HUES48 (cell line): ENCODE measurements at regions not wholly inside any gene's neighbourhood (a gene's known extent, or its start where the extent isn't known, plus 50 kb on each side); places are given as distances from the start of the nearest gene placed in this dataset.

Experiments
- H3K27ac ChIP-seq: one replicate; pipeline ENCODE4 v1.7.0; 2013; ENCODE audit warnings: low read depth, low read length, inconsistent platforms
- H3K27me3 ChIP-seq: 2 replicates; pipeline ENCODE4 v1.6.1; 2013; ENCODE audit warnings: mild to moderate bottlenecking, low read length; ENCODE audit not compliant: control insufficient read depth, insufficient read depth
- H3K36me3 ChIP-seq: 2 replicates; pipeline ENCODE4 v1.6.1; 2013; ENCODE audit warnings: low read length; ENCODE audit not compliant: control insufficient read depth, insufficient read depth
- H3K4me1 ChIP-seq: 2 replicates; pipeline ENCODE4 v1.6.1; 2013; ENCODE audit warnings: mild to moderate bottlenecking, low read length; ENCODE audit not compliant: control insufficient read depth, insufficient read depth
- H3K4me3 ChIP-seq: 2 replicates; pipeline ENCODE4 v1.5.1; 2013; ENCODE audit warnings: mild to moderate bottlenecking, low read depth, low read length
- H3K9ac ChIP-seq: 2 replicates; pipeline ENCODE4 v1.6.1; 2013; ENCODE audit warnings: mild to moderate bottlenecking, low read depth, low read length, moderate library complexity
- H3K9me3 ChIP-seq: 2 replicates; pipeline ENCODE4 v1.6.1; 2013; ENCODE audit warnings: low read length; ENCODE audit not compliant: control insufficient read depth, insufficient read depth

GRCh38 chr16:49128740-49129139, 152.9 kb downstream of the CBLN1 start:
- Histone ChIP-seq H3K27me3 (no peaks in the 10 kb centered on the region), H3K4me3 (no peak overlapping the region), H3K9me3 (no peaks in the 10 kb centered on the region), H3K9ac (no peak overlapping the region), H3K27ac (no peak overlapping the region), H3K4me1 (no peaks in the 10 kb centered on the region), H3K36me3 (no peaks in the 10 kb centered on the region)

DNA sequence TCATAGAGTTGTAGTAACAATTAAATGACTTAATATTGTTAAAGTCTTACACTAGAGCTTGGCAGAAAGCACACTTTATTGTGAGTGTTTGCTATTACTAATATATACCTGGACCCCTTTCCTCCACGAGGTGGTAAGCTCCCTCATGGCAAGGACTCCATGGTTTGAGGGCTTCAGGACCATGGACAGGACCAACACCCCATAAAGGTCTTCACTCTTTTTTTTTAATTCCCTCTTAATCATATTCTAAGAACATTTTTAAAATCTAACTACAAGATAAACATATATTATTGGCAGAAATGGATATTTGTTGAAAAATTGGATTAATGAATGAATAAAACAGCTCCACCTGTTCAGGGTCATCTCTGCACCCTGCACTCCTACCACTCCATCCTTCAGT, 154.5 kb downstream of the CBLN1 start:
- H3K9me3 ChIP-seq: no peaks in the 10 kb centered on the region
- no peak overlapping the region for H3K4me3 ChIP-seq
- no peaks in the 10 kb centered on the region for H3K4me1 ChIP-seq
- H3K27me3 ChIP-seq: no peaks in the 10 kb centered on the region
- H3K36me3 ChIP-seq: no peaks in the 10 kb centered on the region
- H3K9ac ChIP-seq: no peak overlapping the region
- H3K27ac ChIP-seq: no peak overlapping the region

DNA sequence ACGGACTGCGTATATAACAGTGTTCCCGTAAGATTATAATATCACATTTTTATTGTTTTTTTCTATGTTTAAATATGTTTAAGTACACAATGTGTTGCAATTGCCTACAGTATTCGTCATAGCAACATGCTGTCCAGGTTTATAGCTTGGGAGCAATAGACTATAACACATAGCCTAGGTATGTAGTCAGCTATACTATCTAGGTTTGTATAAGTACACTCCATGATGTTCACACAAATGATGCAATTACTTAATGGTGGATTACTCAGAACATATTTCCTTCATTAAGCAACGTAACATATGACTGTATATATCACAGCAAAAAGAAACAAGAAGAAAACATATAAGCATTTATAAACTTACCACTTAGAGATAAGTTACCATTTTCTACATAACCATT, 160.0 kb downstream of the CBLN1 start:
- Histone ChIP-seq H3K4me3 (no peak overlapping the region), H3K27ac (no peak overlapping the region), H3K4me1 (no peaks in the 10 kb centered on the region), H3K36me3 (no peaks in the 10 kb centered on the region), H3K27me3 (no peaks in the 10 kb centered on the region), H3K9ac (no peak overlapping the region), H3K9me3 (no peaks in the 10 kb centered on the region)

DNA sequence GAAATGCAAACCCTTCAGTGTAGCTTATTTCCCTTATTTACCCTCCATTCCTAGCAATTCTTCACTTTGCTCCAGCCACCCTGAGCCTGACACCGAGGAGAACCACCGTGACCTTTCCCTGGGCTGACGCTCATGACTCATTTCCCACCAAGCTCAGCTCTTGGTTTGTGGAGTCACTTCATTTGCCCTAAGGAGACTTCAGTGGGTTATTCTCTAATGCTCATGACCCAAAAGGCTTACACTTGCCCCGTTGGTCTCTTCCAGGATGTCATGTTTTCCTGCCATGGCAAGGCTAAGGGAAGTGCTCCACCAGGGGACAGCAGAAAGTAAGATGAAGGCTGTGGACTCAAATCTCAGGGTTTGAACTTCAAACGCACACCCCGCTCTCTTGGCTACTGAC, 161.0 kb downstream of the CBLN1 start:
- Histone ChIP-seq H3K4me1 (no peaks in the 10 kb centered on the region), H3K9ac (no peak overlapping the region), H3K4me3 (no peak overlapping the region), H3K36me3 (no peaks in the 10 kb centered on the region), H3K9me3 (no peaks in the 10 kb centered on the region), H3K27me3 (no peaks in the 10 kb centered on the region), H3K27ac (no peak overlapping the region)

DNA sequence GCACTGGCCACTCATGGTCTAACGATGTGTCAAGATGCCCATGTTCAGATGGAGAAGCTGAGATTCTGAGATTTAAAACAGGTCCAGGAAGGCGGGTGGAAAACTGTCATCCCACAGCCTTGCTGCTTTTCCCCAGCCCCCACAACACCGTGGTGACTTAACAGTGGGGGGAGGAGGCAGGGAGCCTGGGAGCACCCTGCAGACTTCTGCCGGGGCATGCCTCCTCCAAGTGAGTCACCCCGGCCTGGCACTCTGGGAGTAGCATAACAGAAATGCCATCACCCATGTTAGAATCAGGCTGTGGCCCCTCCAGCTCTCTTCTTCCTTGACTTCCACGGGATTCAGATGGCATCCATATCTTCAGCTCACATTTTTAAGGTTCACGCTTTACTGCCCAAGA, 164.8 kb downstream of the CBLN1 start:
- H3K9me3 ChIP-seq: no peaks in the 10 kb centered on the region
- H3K9ac ChIP-seq: no peak overlapping the region
- H3K4me1 ChIP-seq: 0 out of 2 replicates have a peak, but pooled peaks cover 4% of the 10 kb centered on the region
- H3K27ac ChIP-seq: no peak overlapping the region
- no peaks in the 10 kb centered on the region for H3K27me3 ChIP-seq
- no peaks in the 10 kb centered on the region for H3K36me3 ChIP-seq
- no peak overlapping the region for H3K4me3 ChIP-seq

GRCh38 chr16:49115956-49116355, 165.7 kb downstream of the CBLN1 start:
- Histone ChIP-seq H3K36me3 (no peaks in the 10 kb centered on the region), H3K4me1 (0 out of 2 replicates have a peak, but pooled peaks cover 4% of the 10 kb centered on the region), H3K9me3 (no peaks in the 10 kb centered on the region), H3K27me3 (no peaks in the 10 kb centered on the region), H3K4me3 (no peak overlapping the region), H3K9ac (no peak overlapping the region), H3K27ac (no peak overlapping the region)

GRCh38 chr16:49112754-49113153, 168.9 kb downstream of the CBLN1 start:
- Histone ChIP-seq H3K4me1 (0 out of 2 replicates have a peak, but pooled peaks cover 4% of the 10 kb centered on the region), H3K4me3 (no peak overlapping the region)

GRCh38 chr16:49111351-49111750, 170.3 kb downstream of the CBLN1 start:
- Histone ChIP-seq H3K27me3 (no peaks in the 10 kb centered on the region), H3K9ac (no peak overlapping the region), H3K27ac (no peak overlapping the region), H3K4me3 (no peak overlapping the region), H3K36me3 (no peaks in the 10 kb centered on the region), H3K4me1 (0 out of 2 replicates have a peak, but pooled peaks cover 4% of the 10 kb centered on the region), H3K9me3 (no peaks in the 10 kb centered on the region)

More at GRCh38 chr16:49112754-49113153, 168.9 kb downstream of the CBLN1 start:
- Histone ChIP-seq H3K9ac (no peak overlapping the region), H3K9me3 (no peaks in the 10 kb centered on the region), H3K36me3 (no peaks in the 10 kb centered on the region), H3K27me3 (no peaks in the 10 kb centered on the region), H3K27ac (no peak overlapping the region)

DNA sequence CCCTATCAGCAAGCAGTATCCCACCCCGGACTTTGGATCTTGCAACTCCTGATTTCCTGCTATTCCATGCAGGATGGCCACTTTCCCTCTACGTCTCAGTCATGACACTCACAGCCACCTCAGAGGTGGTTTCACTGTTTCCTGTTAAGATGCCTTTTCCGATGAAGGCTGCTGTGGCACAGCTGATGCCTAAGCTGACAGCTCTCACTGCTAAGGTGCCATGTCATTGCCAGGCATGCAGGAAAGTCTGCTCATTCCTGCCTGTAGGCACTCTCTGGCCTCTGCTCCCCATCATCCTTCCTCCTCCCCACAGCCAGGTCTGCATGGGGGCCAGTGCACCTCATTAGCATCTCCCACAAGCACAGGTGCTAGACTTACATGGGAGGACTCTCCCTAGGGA, 173.0 kb downstream of the CBLN1 start:
- Histone ChIP-seq H3K4me3 (no peak overlapping the region), H3K4me1 (no peaks in the 10 kb centered on the region), H3K27me3 (no peaks in the 10 kb centered on the region), H3K36me3 (no peaks in the 10 kb centered on the region), H3K27ac (no peak overlapping the region), H3K9ac (no peak overlapping the region), H3K9me3 (no peaks in the 10 kb centered on the region)

- H3K9ac ChIP-seq: no peak overlapping the region
- H3K9me3 ChIP-seq: no peaks in the 10 kb centered on the region
- no peak overlapping the region for H3K27ac ChIP-seq
- H3K4me3 ChIP-seq: no peak overlapping the region
- H3K27me3 ChIP-seq: no peaks in the 10 kb centered on the region
- no peaks in the 10 kb centered on the region for H3K36me3 ChIP-seq
- no peaks in the 10 kb centered on the region for H3K4me1 ChIP-seq
These were observed 178.3 kb downstream of the CBLN1 start for GRCh38 chr16:49103298-49103697.

- H3K4me1 ChIP-seq: no peaks in the 10 kb centered on the region
- H3K36me3 ChIP-seq: no peaks in the 10 kb centered on the region
- no peak overlapping the region for H3K9ac ChIP-seq
- H3K27ac ChIP-seq: no peak overlapping the region
- H3K9me3 ChIP-seq: no peaks in the 10 kb centered on the region
- H3K27me3 ChIP-seq: no peaks in the 10 kb centered on the region
- no peak overlapping the region for H3K4me3 ChIP-seq
These were observed 179.6 kb downstream of the CBLN1 start for GRCh38 chr16:49101997-49102396.

GRCh38 chr16:49100366-49100765, 181.3 kb downstream of the CBLN1 start:
- Histone ChIP-seq H3K9me3 (no peaks in the 10 kb centered on the region), H3K4me3 (no peak overlapping the region), H3K27ac (no peak overlapping the region), H3K9ac (no peak overlapping the region), H3K27me3 (no peaks in the 10 kb centered on the region), H3K36me3 (no peaks in the 10 kb centered on the region), H3K4me1 (no peaks in the 10 kb centered on the region)
